ENCODE measurements at regions not wholly inside any gene's neighbourhood (a gene's known extent, or its start where the extent isn't known, plus 50 kb on each side); places are given as distances from the start of the nearest gene placed in this dataset.
A peak's percentile ranks its signal among the peaks of the same experiment; 100 is the strongest.

GRCh38 chr6:137777687-137778075 is 89.4 kb upstream of the TNFAIP3 start:
- no peak for DNase-seq (ENCODE audit: low read depth in 2 of 2)

- no peak for DNase-seq (ENCODE audit: low read depth in 2 of 2)
These were observed 87.1 kb upstream of the TNFAIP3 start for GRCh38 chr6:137779982-137780381.

- no peak for DNase-seq (ENCODE audit: low read depth in 2 of 2)
These were observed 86.5 kb upstream of the TNFAIP3 start for GRCh38 chr6:137780447-137781034.

GRCh38 chr6:137781639-137782038 is 85.4 kb upstream of the TNFAIP3 start:
- DNase-seq (ENCODE audit: low read depth in 2 of 2), result no peak

- DNase-seq (ENCODE audit: low read depth in 2 of 2), result no peak
These were observed 84.7 kb upstream of the TNFAIP3 start for GRCh38 chr6:137782166-137783039.

- no peak for DNase-seq (ENCODE audit: low read depth in 2 of 2)
These were observed 83.3 kb upstream of the TNFAIP3 start for GRCh38 chr6:137783710-137784109.

- no peak for DNase-seq (ENCODE audit: low read depth in 2 of 2)
These were observed 82.5 kb upstream of the TNFAIP3 start for GRCh38 chr6:137784583-137784982.

GRCh38 chr6:137787016-137787415 is 80.0 kb upstream of the TNFAIP3 start:
- DNase-seq (ENCODE audit: low read depth in 2 of 2), result no peak

- no peak for DNase-seq (ENCODE audit: low read depth in 2 of 2)
These were observed 78.8 kb upstream of the TNFAIP3 start for GRCh38 chr6:137788248-137788647.

- peak in 1 of 2 donors; percentile 47 for DNase-seq (ENCODE audit: low read depth in 2 of 2)
These were observed 75.5 kb upstream of the TNFAIP3 start for GRCh38 chr6:137791281-137792159.

GRCh38 chr6:137792160-137793033 is 74.7 kb upstream of the TNFAIP3 start:
- no peak for DNase-seq (ENCODE audit: low read depth in 2 of 2)

- no peak for DNase-seq (ENCODE audit: low read depth in 2 of 2)
These were observed 73.1 kb upstream of the TNFAIP3 start for GRCh38 chr6:137793805-137794515.

GRCh38 chr6:137794516-137795201 is 72.4 kb upstream of the TNFAIP3 start:
- DNase-seq (ENCODE audit: low read depth in 2 of 2), result no peak

GRCh38 chr6:137795501-137795900 is 71.6 kb upstream of the TNFAIP3 start:
- DNase-seq (ENCODE audit: low read depth in 2 of 2), result no peak

GRCh38 chr6:137798261-137798660 is 68.8 kb upstream of the TNFAIP3 start:
- DNase-seq (ENCODE audit: low read depth in 2 of 2), result no peak

- no peak for DNase-seq (ENCODE audit: low read depth in 2 of 2)
These were observed 68.2 kb upstream of the TNFAIP3 start for GRCh38 chr6:137798846-137799245.

- DNase-seq (ENCODE audit: low read depth in 2 of 2), result peak; percentile 40 to 74
These were observed 67.0 kb upstream of the TNFAIP3 start for GRCh38 chr6:137799950-137800568.

- no peak for DNase-seq (ENCODE audit: low read depth in 2 of 2)
These were observed 66.3 kb upstream of the TNFAIP3 start for GRCh38 chr6:137800762-137801161.

GRCh38 chr6:137801352-137802114 is 65.5 kb upstream of the TNFAIP3 start:
- no peak for DNase-seq (ENCODE audit: low read depth in 2 of 2)

Data from dermis microvascular lymphatic vessel endothelial cell (primary cell).